Stimulated activated CD8-positive, alpha-beta memory T cell treated with anti-CD3 and anti-CD28 coated beads, Interleukin-7, amount 100 ng/mL, for 48 hours (primary cell): ENCODE measurements at regions not wholly inside any gene's neighbourhood (a gene's known extent, or its start where the extent isn't known, plus 50 kb on each side); places are given as distances from the start of the nearest gene placed in this dataset.
"Not testable (repeated sequence)": the region's sequence is repeated elsewhere in the genome, so short reads cannot be mapped to it uniquely, and the experiment has no call there.

ENCODE experiments used
- DNase-seq, 2 donors: peaks; one replicate each; pipeline ENCODE4 v3.0.0-alpha.2; 2020; ENCODE audit warnings: low read depth in 1 of 2; ENCODE audit errors: extremely low read depth in 1 of 2

GRCh38 chr4:78691971-78692821 is 84.0 kb upstream of the BMP2K start:
- DNase-seq = no peak

- DNase-seq = no peak
Observed at GRCh38 chr4:78692822-78693170, 83.4 kb upstream of the BMP2K start.

- DNase-seq = no peak
Observed at GRCh38 chr4:78693777-78694456, 82.2 kb upstream of the BMP2K start.

GRCh38 chr4:78694457-78694787 is 81.7 kb upstream of the BMP2K start:
- DNase-seq = no peak

- no peak for DNase-seq
Observed at GRCh38 chr4:78695910-78696309, 80.2 kb upstream of the BMP2K start.

- no peak for DNase-seq
Observed at GRCh38 chr4:78703079-78703478, 73.1 kb upstream of the BMP2K start.

- no peak for DNase-seq
Observed at GRCh38 chr4:78704317-78704716, 71.8 kb upstream of the BMP2K start.

GRCh38 chr4:78704981-78705683 is 71.0 kb upstream of the BMP2K start:
- no peak for DNase-seq

GRCh38 chr4:78706302-78706701 is 69.8 kb upstream of the BMP2K start:
- DNase-seq = no peak

GRCh38 chr4:78707268-78707667 is 68.9 kb upstream of the BMP2K start:
- no peak for DNase-seq

GRCh38 chr4:78707793-78708192 is 68.4 kb upstream of the BMP2K start:
- DNase-seq = no peak

- DNase-seq = no peak
Observed at GRCh38 chr4:78710536-78710935, 65.6 kb upstream of the BMP2K start.

GRCh38 chr4:78711676-78712075 is 64.5 kb upstream of the BMP2K start:
- DNase-seq = no peak

GRCh38 chr4:78714598-78714997 is 61.6 kb upstream of the BMP2K start:
- DNase-seq = not testable (repeated sequence)

GRCh38 chr4:78715372-78715771 is 60.8 kb upstream of the BMP2K start:
- not testable (repeated sequence) for DNase-seq

GRCh38 chr4:78717712-78718111 is 58.4 kb upstream of the BMP2K start:
- DNase-seq = not testable (repeated sequence)

GRCh38 chr4:78720204-78720603 is 55.9 kb upstream of the BMP2K start:
- DNase-seq = no peak

GRCh38 chr4:78720994-78721677 is 55.0 kb upstream of the BMP2K start:
- DNase-seq = peak in 1 of 2 donors; percentile 6

- no peak for DNase-seq
Observed at GRCh38 chr4:78721747-78722146, 54.4 kb upstream of the BMP2K start.

GRCh38 chr4:78722320-78722719 is 53.8 kb upstream of the BMP2K start:
- DNase-seq = no peak

GRCh38 chr4:78722878-78723277 is 53.3 kb upstream of the BMP2K start:
- no peak for DNase-seq
